Panc1 (cell line): ENCODE measurements at regions not wholly inside any gene's neighbourhood (a gene's known extent, or its start where the extent isn't known, plus 50 kb on each side); places are given as distances from the start of the nearest gene placed in this dataset.

Experiments used
- ATAC-seq: fragments of 200-7000 bp; cut with Tn5 transposase; 2 replicates; pipeline ENCODE4 v1.9.1; 2020; ENCODE audit warnings: mild to moderate bottlenecking, moderate library complexity
- BruUV-seq: library from RNA; stranded (reverse); fragments of 400-500 nt; replicated peaks from 2 replicates; lab custom pipeline; 2021; lab: Mats Ljungman, UMichigan
- CTCF ChIA-PET: fragments of 300-600 bp; sonication (Branson Sonifier 250); formaldehyde crosslinking; loops from one replicate; lab custom pipeline; 2022; ENCODE audit warnings: antibody characterized with exemption; lab: Charles Lee
- POLR2A ChIA-PET: fragments of 300-600 bp; sonication (Branson Sonifier 250); formaldehyde crosslinking; loops from one replicate; lab custom pipeline; 2022; ENCODE audit warnings: antibody characterized with exemption; lab: Charles Lee
- DNase-seq: peaks from one replicate; pipeline ENCODE4 v3.0.0-alpha.2; 2010; ENCODE audit warnings: low read depth, low spot score
- H3K27ac ChIP-seq: 2 replicates; pipeline ENCODE4 v1.5.1; 2011; ENCODE audit warnings: mild to moderate bottlenecking, low read length, inconsistent platforms
- H3K27me3 ChIP-seq: fragments of 200-500 bp; sonication (Bioruptor generic); 2 replicates; pipeline ENCODE4 v1.6.0; 2014; ENCODE audit warnings: low read length, inconsistent platforms; ENCODE audit not compliant: control insufficient read depth, insufficient read depth
- H3K36me3 ChIP-seq: fragments of 200-500 bp; sonication (Bioruptor generic); 2 replicates; pipeline ENCODE4 v1.5.1; 2014; ENCODE audit warnings: inconsistent platforms, mild to moderate bottlenecking, low read length, moderate library complexity; ENCODE audit not compliant: control insufficient read depth, insufficient read depth
- H3K4me1 ChIP-seq: 2 replicates; pipeline ENCODE4 v1.5.1; 2011; ENCODE audit warnings: inconsistent platforms, mild to moderate bottlenecking, low read length, moderate library complexity; ENCODE audit not compliant: control insufficient read depth, insufficient read depth
- H3K4me3 ChIP-seq, 2 experiments: 2 replicates each; pipeline ENCODE4 v1.5.1; 2011 to 2012; ENCODE audit warnings: low read depth in 2 of 2, low read length in 2 of 2, mild to moderate bottlenecking in 2 of 2, inconsistent platforms in 1 of 2, moderate library complexity in 1 of 2
- H3K9me3 ChIP-seq: fragments of 200-500 bp; sonication (Bioruptor generic); 2 replicates; pipeline ENCODE4 v1.5.1; 2014; ENCODE audit warnings: low read depth, mild to moderate bottlenecking, inconsistent platforms, low read length, moderate library complexity; ENCODE audit not compliant: control insufficient read depth, insufficient read depth
- CTCF ChIP-seq: fragments of 450-650 bp; IDR thresholded peaks from 2 replicates; pipeline ENCODE4 v1.5.1; 2017; ENCODE audit warnings: mild to moderate bottlenecking
- POLR2AphosphoS5 ChIP-seq: IDR thresholded peaks from 2 replicates; pipeline ENCODE4 v1.6.1; 2012; ENCODE audit warnings: mild to moderate bottlenecking, low read depth, low read length, moderate library complexity
- SIN3A ChIP-seq: IDR thresholded peaks from 2 replicates; pipeline ENCODE4 v1.6.1; 2012; ENCODE audit warnings: low read depth, mild to moderate bottlenecking, low read length, moderate library complexity, borderline replicate concordance; ENCODE audit not compliant: insufficient read depth
- TCF7L2 ChIP-seq: IDR thresholded peaks from 2 replicates; pipeline ENCODE4 v1.6.1; 2011; ENCODE audit warnings: mild to moderate bottlenecking, low read depth, low read length, inconsistent platforms
- in situ Hi-C: cut with HindIII; loops from 2 replicates; pipeline ENCODE4 v1.10.0; 2016; ENCODE audit warnings: low sequenced_read_pairs, low pct_unique_long_range_greater_than_20kb
- intact Hi-C: fragments of 100-400 bp; cut with micrococcal nuclease; formaldehyde crosslinking; loops from one replicate; pipeline ENCODE4 v1.10.0; 2022; ENCODE audit not compliant: unreplicated experiment
- TF ChIP-seq, protein P1 (sequence below), 2 experiments: IDR thresholded peaks; 2 replicates each; pipeline ENCODE4 v1.6.1; 2011 to 2012; ENCODE audit warnings: low read depth in 2 of 2, control low read depth in 1 of 2, low read length in 1 of 2, mild to moderate bottlenecking in 1 of 2, moderate library complexity in 1 of 2; ENCODE audit not compliant: insufficient read depth in 1 of 2

GRCh38 chr2:16117021-16117700, 176.8 kb downstream of the MYCN start:
- intact Hi-C loops: no loop called here
- CTCF ChIA-PET: interaction anchor here (0.8 kb wide), 1 partner anchor 153 kb away, joined by 3 read pairs; no protein-coding TSS in a partner anchor
- in situ Hi-C loops: no loop called here
- TF ChIP-seq SIN3A (no peak), TCF7L2 (no peak), CTCF (no peak), POLR2AphosphoS5 (no peak)
- TF ChIP-seq, protein P1, sequence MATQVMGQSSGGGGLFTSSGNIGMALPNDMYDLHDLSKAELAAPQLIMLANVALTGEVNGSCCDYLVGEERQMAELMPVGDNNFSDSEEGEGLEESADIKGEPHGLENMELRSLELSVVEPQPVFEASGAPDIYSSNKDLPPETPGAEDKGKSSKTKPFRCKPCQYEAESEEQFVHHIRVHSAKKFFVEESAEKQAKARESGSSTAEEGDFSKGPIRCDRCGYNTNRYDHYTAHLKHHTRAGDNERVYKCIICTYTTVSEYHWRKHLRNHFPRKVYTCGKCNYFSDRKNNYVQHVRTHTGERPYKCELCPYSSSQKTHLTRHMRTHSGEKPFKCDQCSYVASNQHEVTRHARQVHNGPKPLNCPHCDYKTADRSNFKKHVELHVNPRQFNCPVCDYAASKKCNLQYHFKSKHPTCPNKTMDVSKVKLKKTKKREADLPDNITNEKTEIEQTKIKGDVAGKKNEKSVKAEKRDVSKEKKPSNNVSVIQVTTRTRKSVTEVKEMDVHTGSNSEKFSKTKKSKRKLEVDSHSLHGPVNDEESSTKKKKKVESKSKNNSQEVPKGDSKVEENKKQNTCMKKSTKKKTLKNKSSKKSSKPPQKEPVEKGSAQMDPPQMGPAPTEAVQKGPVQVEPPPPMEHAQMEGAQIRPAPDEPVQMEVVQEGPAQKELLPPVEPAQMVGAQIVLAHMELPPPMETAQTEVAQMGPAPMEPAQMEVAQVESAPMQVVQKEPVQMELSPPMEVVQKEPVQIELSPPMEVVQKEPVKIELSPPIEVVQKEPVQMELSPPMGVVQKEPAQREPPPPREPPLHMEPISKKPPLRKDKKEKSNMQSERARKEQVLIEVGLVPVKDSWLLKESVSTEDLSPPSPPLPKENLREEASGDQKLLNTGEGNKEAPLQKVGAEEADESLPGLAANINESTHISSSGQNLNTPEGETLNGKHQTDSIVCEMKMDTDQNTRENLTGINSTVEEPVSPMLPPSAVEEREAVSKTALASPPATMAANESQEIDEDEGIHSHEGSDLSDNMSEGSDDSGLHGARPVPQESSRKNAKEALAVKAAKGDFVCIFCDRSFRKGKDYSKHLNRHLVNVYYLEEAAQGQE (IDR thresholded peaks at IDR 0.05; ENCODE audit: insufficient read depth in 1 of 2, low read depth in 2 of 2, low read length in 1 of 2): no peak
- no peaks in the 10 kb centered on the region for H3K36me3 ChIP-seq
- POLR2A ChIA-PET: no interaction called here
- no TSS peak for BruUV-seq
- DNase-seq (no peak), ATAC-seq (no peak)
- no peak overlapping the region for H3K4me3 ChIP-seq
- no peaks in the 10 kb centered on the region for H3K4me1 ChIP-seq
- no peaks in the 10 kb centered on the region for H3K9me3 ChIP-seq
- no peaks in the 10 kb centered on the region for H3K27me3 ChIP-seq
- H3K27ac ChIP-seq: no peak overlapping the region

DNA sequence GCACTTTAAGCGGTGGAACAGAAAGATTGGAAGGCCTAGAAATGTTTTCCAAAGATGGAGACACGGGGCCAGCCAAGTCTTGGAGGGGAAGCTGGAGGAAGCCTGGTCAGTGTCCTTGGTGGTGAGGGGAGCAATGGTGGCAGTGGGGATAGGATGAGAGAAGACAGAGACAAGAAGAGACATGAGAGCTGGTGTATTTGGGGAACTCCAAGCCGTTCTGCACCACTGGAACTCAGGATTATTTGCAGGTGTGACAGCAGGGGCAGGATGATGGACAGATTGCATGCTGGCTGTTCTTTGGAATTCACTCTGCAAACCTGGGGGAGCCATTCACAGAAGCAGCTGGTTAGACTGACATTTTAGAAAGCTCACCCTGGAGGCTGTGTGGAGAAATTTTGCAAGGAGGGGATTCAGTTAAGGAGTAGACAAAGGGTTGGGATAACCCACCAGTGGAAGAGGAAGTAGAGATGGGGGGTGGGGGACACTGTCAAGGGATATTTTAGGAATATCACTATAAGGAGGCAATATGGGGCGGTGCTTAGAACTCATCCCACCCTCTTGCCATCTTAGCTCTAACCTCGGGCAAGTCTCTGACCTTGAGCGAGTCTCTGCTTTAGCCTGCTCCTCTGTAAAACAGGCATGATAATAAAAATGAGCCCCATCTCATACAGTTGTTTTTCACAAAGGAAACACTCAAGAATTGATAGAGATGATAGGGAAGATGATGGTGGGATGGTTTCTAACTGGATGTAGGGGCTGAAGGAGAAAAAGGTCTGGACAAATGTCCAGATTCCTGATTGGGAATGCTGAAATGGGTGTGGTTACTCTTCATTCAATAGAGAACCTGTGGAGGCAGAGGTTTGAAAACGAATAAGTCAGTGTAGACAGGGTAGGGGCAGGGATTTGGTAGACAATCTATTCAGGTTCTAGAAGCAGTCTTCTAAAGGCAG, 175.8 kb downstream of the MYCN start:
- intact Hi-C loops (no loop called here), in situ Hi-C loops (no loop called here)
- no peak overlapping the region for H3K27ac ChIP-seq
- H3K9me3 ChIP-seq: no peaks in the 10 kb centered on the region
- ChIA-PET CTCF (no interaction called here), POLR2A (no interaction called here)
- H3K4me1 ChIP-seq: no peaks in the 10 kb centered on the region
- BruUV-seq: no TSS peak
- no peak for ATAC-seq
- H3K4me3 ChIP-seq: no peak overlapping the region
- TF ChIP-seq, protein P1 (IDR thresholded peaks at IDR 0.05; ENCODE audit: insufficient read depth in 1 of 2, low read depth in 2 of 2, low read length in 1 of 2): no peak
- no peak for TF ChIP-seq SIN3A
- no peak for TF ChIP-seq CTCF
- no peak for TF ChIP-seq POLR2AphosphoS5
- TF ChIP-seq TCF7L2: no peak
- DNase-seq: no peak
- H3K27me3 ChIP-seq: no peaks in the 10 kb centered on the region
- H3K36me3 ChIP-seq: no peaks in the 10 kb centered on the region
